ENCODE measurements at regions not wholly inside any gene's neighbourhood (a gene's known extent, or its start where the extent isn't known, plus 50 kb on each side); places are given as distances from the start of the nearest gene placed in this dataset.

GRCh38 chr11:92388380-92388779 is 163.8 kb downstream of the FAT3 start (continued):
- TF ChIP-seq RNF2 (IDR thresholded peaks at IDR 0.05; ENCODE audit: borderline replicate concordance, low read depth, low read length, missing control alignments, poor library complexity, severe bottlenecking) (no peak), TAF1 (IDR thresholded peaks at IDR 0.05; ENCODE audit: low read depth, low read length) (no peak), SAP30 (IDR thresholded peaks at IDR 0.05; ENCODE audit: insufficient read depth, insufficient replicate concordance, low read length) (no peak), KDM4A (IDR thresholded peaks at IDR 0.05; ENCODE audit: low read depth, low read length, severe bottlenecking) (no peak), TAF7 (optimal IDR thresholded peaks at IDR 0.05; ENCODE audit: borderline replicate concordance, low read depth, low read length) (no peak)
